ENCODE measurements at regions not wholly inside any gene's neighbourhood (a gene's known extent, or its start where the extent isn't known, plus 50 kb on each side); places are given as distances from the start of the nearest gene placed in this dataset.

GRCh38 chr4:115370012-115370411, 256.6 kb upstream of the NDST4 start:
- CTCF ChIA-PET: no interaction called here
- Mint-ChIP-seq H3K4me1 (ENCODE audit: low read depth) (no peaks in the 10 kb centered on the region), H3K9me3 (ENCODE audit: insufficient read depth) (no peaks in the 10 kb centered on the region), H3K4me3 (no peak overlapping the region), H3K27ac (no peak overlapping the region), H3K27me3 (ENCODE audit: low read depth) (no peaks in the 10 kb centered on the region), H3K36me3 (ENCODE audit: low read depth) (no peaks in the 10 kb centered on the region)
- POLR2A ChIA-PET: no interaction called here
- DNase-seq (no peak), ATAC-seq (no peak)

DNA sequence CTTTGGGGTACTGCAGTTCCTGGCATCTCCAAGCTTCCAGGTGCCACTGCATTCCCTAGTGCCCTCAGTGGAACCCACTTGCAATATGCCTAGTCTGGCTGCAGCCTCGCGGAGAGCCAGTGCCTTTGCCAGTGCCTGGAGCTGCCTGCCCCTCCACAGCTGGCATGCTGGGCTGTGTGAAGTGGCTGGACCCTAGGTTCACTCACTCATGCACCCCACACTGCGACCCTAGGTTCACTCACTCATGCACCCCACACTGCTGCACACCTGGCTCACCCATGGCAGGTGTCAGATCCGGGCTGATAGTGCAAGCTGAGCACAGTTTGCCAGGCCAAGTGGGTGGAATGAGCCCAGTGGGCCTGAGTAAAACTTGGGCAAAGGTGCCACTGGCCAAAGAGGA, 253.0 kb upstream of the NDST4 start:
- Mint-ChIP-seq H3K4me1 (ENCODE audit: low read depth) (no peaks in the 10 kb centered on the region), H3K9me3 (ENCODE audit: insufficient read depth) (no peaks in the 10 kb centered on the region), H3K27me3 (ENCODE audit: low read depth) (no peaks in the 10 kb centered on the region), H3K36me3 (ENCODE audit: low read depth) (no peaks in the 10 kb centered on the region), H3K27ac (no peak overlapping the region), H3K4me3 (no peak overlapping the region)
- DNase-seq: no peak
- ChIA-PET POLR2A (no interaction called here), CTCF (no interaction called here)
- ATAC-seq: no peak

DNA sequence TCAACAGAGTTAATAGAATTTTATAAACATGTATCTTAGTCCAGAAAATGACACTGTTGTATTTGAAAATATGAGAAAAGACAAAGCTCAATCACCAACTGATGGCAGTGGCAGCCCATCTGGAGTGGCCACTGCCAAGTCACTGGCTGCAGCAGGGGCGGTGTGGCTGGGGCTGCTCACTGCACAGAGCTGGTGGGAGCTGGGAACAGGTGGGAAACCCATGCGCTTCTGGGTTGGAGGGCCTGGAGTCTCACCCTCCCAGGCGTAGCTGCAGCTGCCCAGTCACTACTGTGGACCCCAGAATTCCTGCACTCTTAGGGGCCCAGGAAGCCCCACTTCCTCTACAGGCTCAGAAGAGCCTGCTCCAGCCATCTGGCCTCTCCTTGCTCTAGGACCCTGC, 251.8 kb upstream of the NDST4 start:
- H3K4me1 Mint-ChIP-seq (ENCODE audit: low read depth): no peaks in the 10 kb centered on the region
- ATAC-seq (no peak), DNase-seq (no peak)
- H3K4me3 Mint-ChIP-seq: no peak overlapping the region
- no peaks in the 10 kb centered on the region for H3K36me3 Mint-ChIP-seq (ENCODE audit: low read depth)
- H3K27ac Mint-ChIP-seq: no peak overlapping the region
- no peaks in the 10 kb centered on the region for H3K9me3 Mint-ChIP-seq (ENCODE audit: insufficient read depth)
- no peaks in the 10 kb centered on the region for H3K27me3 Mint-ChIP-seq (ENCODE audit: low read depth)
- POLR2A ChIA-PET: no interaction called here
- CTCF ChIA-PET: interaction anchor here (0.5 kb wide), 1 partner anchor 1503 kb away, joined by 3 read pairs; no protein-coding TSS in a partner anchor

DNA sequence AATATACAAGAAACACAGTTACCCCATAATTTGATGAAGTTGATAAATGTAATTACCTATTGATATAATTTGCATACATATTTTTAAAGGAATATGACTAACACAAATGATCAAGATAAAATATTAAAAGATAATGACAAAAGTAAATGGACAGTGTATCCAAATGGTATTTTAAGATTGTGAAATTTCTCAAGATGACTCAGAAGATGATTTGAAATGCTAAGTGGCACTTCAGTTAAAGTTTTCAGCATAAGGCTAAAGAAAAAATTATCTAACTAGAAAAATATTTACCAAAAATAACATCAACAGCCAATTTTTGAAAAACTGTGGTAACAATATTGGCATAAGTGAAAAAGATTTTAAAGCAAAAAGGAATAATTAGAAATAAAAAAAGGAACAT, 248.4 kb upstream of the NDST4 start:
- POLR2A ChIA-PET: no interaction called here
- Mint-ChIP-seq H3K4me1 (ENCODE audit: low read depth) (no peaks in the 10 kb centered on the region), H3K27me3 (ENCODE audit: low read depth) (no peaks in the 10 kb centered on the region), H3K4me3 (no peak overlapping the region), H3K36me3 (ENCODE audit: low read depth) (no peaks in the 10 kb centered on the region), H3K9me3 (ENCODE audit: insufficient read depth) (peaks cover 3% of the 10 kb centered on the region), H3K27ac (no peak overlapping the region)
- no peak for ATAC-seq
- CTCF ChIA-PET: no interaction called here
- DNase-seq: no peak

GRCh38 chr4:115360431-115360830, 247.0 kb upstream of the NDST4 start:
- H3K27me3 Mint-ChIP-seq (ENCODE audit: low read depth): no peaks in the 10 kb centered on the region
- H3K4me1 Mint-ChIP-seq (ENCODE audit: low read depth): no peaks in the 10 kb centered on the region
- POLR2A ChIA-PET: no interaction called here
- H3K36me3 Mint-ChIP-seq (ENCODE audit: low read depth): no peaks in the 10 kb centered on the region
- no peak overlapping the region for H3K4me3 Mint-ChIP-seq
- H3K9me3 Mint-ChIP-seq (ENCODE audit: insufficient read depth): peaks cover 3% of the 10 kb centered on the region
- ATAC-seq: no peak
- H3K27ac Mint-ChIP-seq: no peak overlapping the region
- CTCF ChIA-PET: no interaction called here
- no peak for DNase-seq

DNA sequence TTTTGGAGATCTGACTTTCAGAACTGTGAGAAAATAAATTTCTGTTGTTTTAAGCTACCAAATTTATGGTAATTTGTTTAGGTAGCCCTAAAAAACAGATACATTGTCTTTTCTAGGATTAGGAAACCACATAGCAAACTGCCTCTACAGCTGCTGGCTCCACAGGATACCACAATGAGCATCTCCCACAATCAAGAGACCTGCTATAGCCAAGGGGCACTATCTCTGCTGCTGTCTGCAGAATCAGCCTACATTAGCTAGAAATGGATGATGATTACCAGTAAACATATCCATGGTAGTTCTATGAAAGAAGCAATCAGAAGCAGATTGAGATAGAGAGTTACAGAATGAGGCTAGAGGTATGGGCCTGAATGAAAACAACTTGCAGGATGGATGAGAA, 244.4 kb upstream of the NDST4 start:
- Mint-ChIP-seq H3K27me3 (ENCODE audit: low read depth) (no peaks in the 10 kb centered on the region), H3K9me3 (ENCODE audit: insufficient read depth) (peaks cover 8% of the 10 kb centered on the region), H3K36me3 (ENCODE audit: low read depth) (no peaks in the 10 kb centered on the region), H3K27ac (no peak overlapping the region), H3K4me1 (ENCODE audit: low read depth) (no peaks in the 10 kb centered on the region), H3K4me3 (no peak overlapping the region)
- ChIA-PET CTCF (no interaction called here), POLR2A (no interaction called here)
- DNase-seq (no peak), ATAC-seq (no peak)

DNA sequence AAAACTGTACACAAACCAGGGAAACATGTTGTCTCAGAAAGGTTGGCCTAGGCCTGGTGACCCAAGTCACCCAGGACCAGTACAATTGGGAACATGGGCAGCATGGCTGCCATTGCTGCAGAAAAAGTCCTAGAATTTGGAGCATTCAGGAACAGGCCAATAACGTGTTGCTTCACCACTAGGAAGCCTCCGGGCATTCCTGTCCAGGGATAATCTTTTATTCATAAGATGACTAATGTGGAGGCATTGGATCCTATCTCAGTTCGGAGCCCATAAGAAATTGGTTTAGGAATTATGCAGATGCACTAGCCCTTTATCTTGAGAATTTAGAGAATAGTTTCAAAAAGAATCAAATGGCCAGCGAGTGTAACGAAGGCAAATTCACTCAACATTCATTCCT, 242.8 kb upstream of the NDST4 start:
- H3K27me3 Mint-ChIP-seq (ENCODE audit: low read depth): no peaks in the 10 kb centered on the region
- peaks cover 8% of the 10 kb centered on the region for H3K9me3 Mint-ChIP-seq (ENCODE audit: insufficient read depth)
- no peak for ATAC-seq
- no peak overlapping the region for H3K4me3 Mint-ChIP-seq
- H3K4me1 Mint-ChIP-seq (ENCODE audit: low read depth): no peaks in the 10 kb centered on the region
- DNase-seq: no peak
- ChIA-PET CTCF (no interaction called here), POLR2A (no interaction called here)
- no peaks in the 10 kb centered on the region for H3K36me3 Mint-ChIP-seq (ENCODE audit: low read depth)
- no peak overlapping the region for H3K27ac Mint-ChIP-seq

GRCh38 chr4:115355329-115355728, 241.9 kb upstream of the NDST4 start:
- ChIA-PET CTCF (no interaction called here), POLR2A (no interaction called here)
- no peak overlapping the region for H3K4me3 Mint-ChIP-seq
- DNase-seq (no peak), ATAC-seq (no peak)
- H3K9me3 Mint-ChIP-seq (ENCODE audit: insufficient read depth): peaks cover 8% of the 10 kb centered on the region
- no peaks in the 10 kb centered on the region for H3K27me3 Mint-ChIP-seq (ENCODE audit: low read depth)
- H3K4me1 Mint-ChIP-seq (ENCODE audit: low read depth): no peaks in the 10 kb centered on the region
- H3K36me3 Mint-ChIP-seq (ENCODE audit: low read depth): no peaks in the 10 kb centered on the region
- no peak overlapping the region for H3K27ac Mint-ChIP-seq

GRCh38 chr4:115353370-115353769, 239.9 kb upstream of the NDST4 start:
- H3K4me3 Mint-ChIP-seq: no peak overlapping the region
- no peaks in the 10 kb centered on the region for H3K36me3 Mint-ChIP-seq (ENCODE audit: low read depth)

DNA sequence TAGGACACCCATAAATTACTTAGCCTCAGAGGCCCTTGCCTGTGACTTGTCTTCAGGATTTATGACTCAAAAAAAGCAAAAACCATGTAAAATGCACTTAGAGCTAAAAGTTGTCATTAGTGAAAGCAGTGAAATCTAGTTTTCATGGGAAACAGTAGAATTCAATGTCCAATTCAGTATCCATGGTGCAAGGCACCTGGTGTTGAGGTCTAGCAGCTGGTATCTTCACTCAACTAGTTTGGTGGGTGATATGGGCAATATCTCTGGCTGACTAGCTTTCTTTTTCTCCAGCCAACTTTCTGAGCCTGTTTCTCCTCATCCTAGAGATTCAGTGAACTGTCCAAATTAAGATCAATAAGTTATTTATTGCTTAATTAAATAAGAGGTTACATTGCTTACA, 229.8 kb upstream of the NDST4 start:
- H3K27ac Mint-ChIP-seq: no peak overlapping the region
- DNase-seq: no peak
- no peaks in the 10 kb centered on the region for H3K36me3 Mint-ChIP-seq (ENCODE audit: low read depth)
- H3K4me3 Mint-ChIP-seq: no peak overlapping the region
- no peak for ATAC-seq
- H3K9me3 Mint-ChIP-seq (ENCODE audit: insufficient read depth): no peaks in the 10 kb centered on the region
- ChIA-PET POLR2A (no interaction called here), CTCF (no interaction called here)
- no peaks in the 10 kb centered on the region for H3K27me3 Mint-ChIP-seq (ENCODE audit: low read depth)
- H3K4me1 Mint-ChIP-seq (ENCODE audit: low read depth): no peaks in the 10 kb centered on the region

More at GRCh38 chr4:115353370-115353769, 239.9 kb upstream of the NDST4 start:
- no peak overlapping the region for H3K27ac Mint-ChIP-seq
- ATAC-seq (no peak), DNase-seq (no peak)
- ChIA-PET CTCF (no interaction called here), POLR2A (no interaction called here)
- peaks cover 7% of the 10 kb centered on the region for H3K9me3 Mint-ChIP-seq (ENCODE audit: insufficient read depth)
- no peaks in the 10 kb centered on the region for H3K4me1 Mint-ChIP-seq (ENCODE audit: low read depth)
- no peaks in the 10 kb centered on the region for H3K27me3 Mint-ChIP-seq (ENCODE audit: low read depth)

DNA sequence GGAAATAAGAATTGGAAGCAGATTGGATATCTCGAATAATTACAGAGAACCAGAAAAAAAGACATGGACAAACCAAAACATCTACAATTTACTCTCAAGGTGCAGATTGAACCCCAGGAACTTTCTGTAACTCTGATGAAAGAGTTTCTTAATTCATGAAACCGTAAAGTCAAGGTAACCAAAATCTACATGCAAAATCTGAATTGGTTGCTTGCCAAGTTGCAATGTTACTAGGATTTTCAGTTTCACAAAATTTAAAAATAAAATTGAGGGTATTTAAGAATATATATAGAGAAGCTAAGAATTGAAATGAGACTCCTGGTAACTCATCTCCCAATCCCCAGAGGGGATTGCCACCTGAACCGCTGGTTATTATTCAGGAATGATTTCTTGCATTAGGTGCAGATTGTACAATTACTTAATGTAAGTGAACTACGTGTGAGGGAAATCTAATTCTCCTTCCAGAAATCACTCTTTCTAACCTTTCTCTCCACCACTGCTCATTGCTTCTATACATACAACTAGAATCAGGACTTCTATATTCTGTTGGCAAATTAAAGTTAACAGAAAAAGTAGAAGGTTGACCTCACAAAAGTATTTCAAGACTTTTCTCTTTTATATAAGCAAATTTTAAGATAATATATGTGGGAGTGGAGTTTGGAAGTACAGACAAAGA, 221.5 kb upstream of the NDST4 start:
- Mint-ChIP-seq H3K36me3 (ENCODE audit: low read depth) (no peaks in the 10 kb centered on the region), H3K9me3 (ENCODE audit: insufficient read depth) (no peaks in the 10 kb centered on the region), H3K4me3 (no peak overlapping the region), H3K27me3 (ENCODE audit: low read depth) (no peaks in the 10 kb centered on the region), H3K27ac (no peak overlapping the region), H3K4me1 (ENCODE audit: low read depth) (no peaks in the 10 kb centered on the region)
- CTCF ChIA-PET: no interaction called here
- ATAC-seq (no peak), DNase-seq (no peak)
- POLR2A ChIA-PET: no interaction called here

- H3K27me3 Mint-ChIP-seq (ENCODE audit: low read depth): no peaks in the 10 kb centered on the region
- no peaks in the 10 kb centered on the region for H3K4me1 Mint-ChIP-seq (ENCODE audit: low read depth)
- H3K36me3 Mint-ChIP-seq (ENCODE audit: low read depth): no peaks in the 10 kb centered on the region
- H3K9me3 Mint-ChIP-seq (ENCODE audit: insufficient read depth): no peaks in the 10 kb centered on the region
- no peak for ATAC-seq
- ChIA-PET POLR2A (no interaction called here), CTCF (no interaction called here)
- no peak for DNase-seq
- H3K27ac Mint-ChIP-seq: no peak overlapping the region
- H3K4me3 Mint-ChIP-seq: no peak overlapping the region
Observed at GRCh38 chr4:115332078-115332477, 218.7 kb upstream of the NDST4 start.

- H3K27me3 Mint-ChIP-seq (ENCODE audit: low read depth): no peaks in the 10 kb centered on the region
- no peak overlapping the region for H3K4me3 Mint-ChIP-seq
- no peak overlapping the region for H3K27ac Mint-ChIP-seq
- ChIA-PET POLR2A (no interaction called here), CTCF (no interaction called here)
- no peak for ATAC-seq
- DNase-seq: no peak
- H3K36me3 Mint-ChIP-seq (ENCODE audit: low read depth): no peaks in the 10 kb centered on the region
- H3K9me3 Mint-ChIP-seq (ENCODE audit: insufficient read depth): no peaks in the 10 kb centered on the region
- H3K4me1 Mint-ChIP-seq (ENCODE audit: low read depth): no peaks in the 10 kb centered on the region
Observed at GRCh38 chr4:115331241-115331640, 217.8 kb upstream of the NDST4 start.
